ENCODE measurements at regions not wholly inside any gene's neighbourhood (a gene's known extent, or its start where the extent isn't known, plus 50 kb on each side); places are given as distances from the start of the nearest gene placed in this dataset.

DNA sequence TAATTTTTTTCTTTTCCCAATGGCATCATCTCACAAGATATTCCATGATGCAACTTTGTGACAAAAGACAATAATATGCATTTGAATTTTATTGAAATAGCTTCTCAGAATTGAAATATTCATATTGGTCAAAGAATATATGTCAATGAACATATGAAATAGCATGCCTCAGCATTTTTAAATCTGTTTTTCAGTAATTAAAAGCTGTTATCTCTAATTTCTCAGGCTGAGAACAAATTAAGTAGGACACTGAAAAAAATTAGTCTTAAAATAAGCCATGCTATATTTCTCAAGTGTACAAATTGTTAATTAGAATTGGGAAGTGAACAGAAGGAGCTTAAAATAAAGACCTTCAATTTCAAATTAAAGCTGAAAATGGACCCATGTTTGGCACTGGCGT is 570.1 kb downstream of the MFSD1 start (continued):
- TF ChIP-seq, protein P1, sequence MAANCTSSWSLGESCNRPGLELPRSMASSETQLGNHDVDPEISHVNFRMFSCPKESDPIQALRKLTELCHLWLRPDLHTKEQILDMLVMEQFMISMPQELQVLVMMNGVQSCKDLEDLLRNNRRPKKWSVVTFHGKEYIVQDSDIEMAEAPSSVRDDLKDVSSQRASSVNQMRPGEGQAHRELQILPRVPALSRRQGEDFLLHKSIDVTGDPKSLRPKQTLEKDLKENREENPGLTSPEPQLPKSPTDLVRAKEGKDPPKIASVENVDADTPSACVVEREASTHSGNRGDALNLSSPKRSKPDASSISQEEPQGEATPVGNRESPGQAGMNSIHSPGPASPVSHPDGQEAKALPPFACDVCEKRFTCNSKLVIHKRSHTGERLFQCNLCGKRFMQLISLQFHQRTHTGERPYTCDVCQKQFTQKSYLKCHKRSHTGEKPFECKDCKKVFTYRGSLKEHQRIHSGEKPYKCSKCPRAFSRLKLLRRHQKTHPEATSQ (tag by site-specific recombination; IDR thresholded peaks at IDR 0.05), result no peak
- no peak for TF ChIP-seq ZNF132 (tag by site-specific recombination; IDR thresholded peaks at IDR 0.05; ENCODE audit: borderline replicate concordance)
- no peak for TF ChIP-seq ZNF16 (tag by site-specific recombination; IDR thresholded peaks at IDR 0.05; ENCODE audit: low read depth)
- TF ChIP-seq, protein P2, sequence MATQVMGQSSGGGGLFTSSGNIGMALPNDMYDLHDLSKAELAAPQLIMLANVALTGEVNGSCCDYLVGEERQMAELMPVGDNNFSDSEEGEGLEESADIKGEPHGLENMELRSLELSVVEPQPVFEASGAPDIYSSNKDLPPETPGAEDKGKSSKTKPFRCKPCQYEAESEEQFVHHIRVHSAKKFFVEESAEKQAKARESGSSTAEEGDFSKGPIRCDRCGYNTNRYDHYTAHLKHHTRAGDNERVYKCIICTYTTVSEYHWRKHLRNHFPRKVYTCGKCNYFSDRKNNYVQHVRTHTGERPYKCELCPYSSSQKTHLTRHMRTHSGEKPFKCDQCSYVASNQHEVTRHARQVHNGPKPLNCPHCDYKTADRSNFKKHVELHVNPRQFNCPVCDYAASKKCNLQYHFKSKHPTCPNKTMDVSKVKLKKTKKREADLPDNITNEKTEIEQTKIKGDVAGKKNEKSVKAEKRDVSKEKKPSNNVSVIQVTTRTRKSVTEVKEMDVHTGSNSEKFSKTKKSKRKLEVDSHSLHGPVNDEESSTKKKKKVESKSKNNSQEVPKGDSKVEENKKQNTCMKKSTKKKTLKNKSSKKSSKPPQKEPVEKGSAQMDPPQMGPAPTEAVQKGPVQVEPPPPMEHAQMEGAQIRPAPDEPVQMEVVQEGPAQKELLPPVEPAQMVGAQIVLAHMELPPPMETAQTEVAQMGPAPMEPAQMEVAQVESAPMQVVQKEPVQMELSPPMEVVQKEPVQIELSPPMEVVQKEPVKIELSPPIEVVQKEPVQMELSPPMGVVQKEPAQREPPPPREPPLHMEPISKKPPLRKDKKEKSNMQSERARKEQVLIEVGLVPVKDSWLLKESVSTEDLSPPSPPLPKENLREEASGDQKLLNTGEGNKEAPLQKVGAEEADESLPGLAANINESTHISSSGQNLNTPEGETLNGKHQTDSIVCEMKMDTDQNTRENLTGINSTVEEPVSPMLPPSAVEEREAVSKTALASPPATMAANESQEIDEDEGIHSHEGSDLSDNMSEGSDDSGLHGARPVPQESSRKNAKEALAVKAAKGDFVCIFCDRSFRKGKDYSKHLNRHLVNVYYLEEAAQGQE (tag by site-specific recombination; IDR thresholded peaks at IDR 0.05), result no peak
- TF ChIP-seq ZNF549 (tag by site-specific recombination; IDR thresholded peaks at IDR 0.05), result no peak

DNA sequence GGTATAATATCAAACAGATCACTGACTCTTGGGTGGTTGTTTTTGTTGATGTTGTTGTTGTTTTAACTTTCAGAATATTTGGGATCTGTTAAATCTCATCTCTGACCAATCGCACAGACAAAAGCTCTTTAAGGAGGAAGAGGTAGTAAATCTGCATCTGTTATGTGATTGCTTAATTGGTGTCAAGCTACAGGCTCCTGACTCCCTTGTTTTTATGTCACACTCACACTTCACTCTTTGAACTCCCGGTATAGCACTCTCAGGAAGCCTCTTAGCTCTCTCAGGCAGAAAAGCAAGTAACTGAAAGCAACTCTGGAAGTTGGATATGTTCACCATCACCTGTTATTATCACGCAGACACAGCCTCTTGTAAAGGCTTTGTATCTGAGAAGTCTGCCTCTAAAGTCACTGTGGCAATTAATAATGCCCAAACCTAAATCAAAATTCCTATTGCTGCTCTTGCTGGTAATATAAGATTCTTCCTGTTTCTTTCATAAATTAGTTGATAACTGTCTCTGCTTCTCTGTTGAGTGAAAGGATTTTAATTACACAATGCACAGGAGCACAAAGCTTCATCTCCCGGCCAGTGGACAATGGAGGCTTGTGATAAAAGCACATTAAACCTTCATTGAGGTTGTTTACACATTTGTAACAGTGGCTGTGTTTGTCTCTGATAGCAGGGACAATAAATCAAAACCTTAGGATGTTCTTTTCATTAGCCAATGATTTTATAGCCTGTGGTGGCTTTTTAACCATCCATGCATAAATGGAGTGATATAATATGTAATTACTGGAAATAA is 576.7 kb downstream of the MFSD1 start:
- no peak overlapping the region for H3K27ac ChIP-seq (ENCODE audit: extremely low read depth, low read depth, low read length)
- ChIA-PET CTCF (interaction anchor here (0.5 to 0.6 kb wide), 3 partner anchors 88 to 684 kb away, joined by 3 to 5 read pairs (median 3); no protein-coding TSS in a partner anchor), POLR2A (no interaction called here)
- H3K4me3 ChIP-seq (ENCODE audit: low read depth, low read length), result no peak overlapping the region
- H3K36me3 ChIP-seq (ENCODE audit: control insufficient read depth in 2 of 2, insufficient read depth in 1 of 2, low read length in 2 of 2), result no peaks in the 10 kb centered on the region
- TF ChIP-seq ZNF354C (tag by site-specific recombination; IDR thresholded peaks at IDR 0.05; ENCODE audit: borderline replicate concordance, low read depth) (no peak), TCF7L2 (IDR thresholded peaks at IDR 0.05; ENCODE audit: borderline replicate concordance, low read depth, low read length) (no peak), ZNF433 (tag by site-specific recombination; IDR thresholded peaks at IDR 0.05; ENCODE audit: low read depth) (no peak), ZNF677 (tag by site-specific recombination; IDR thresholded peaks at IDR 0.05) (no peak), FEZF1 (tag by site-specific recombination; IDR thresholded peaks at IDR 0.05) (peak; percentile 65), WT1 (tag by site-specific recombination; IDR thresholded peaks at IDR 0.05) (peak; percentile 59), BCL11A (tag by site-specific recombination; IDR thresholded peaks at IDR 0.05; ENCODE audit: low read depth) (no peak)
- TF ChIP-seq, protein P3, sequence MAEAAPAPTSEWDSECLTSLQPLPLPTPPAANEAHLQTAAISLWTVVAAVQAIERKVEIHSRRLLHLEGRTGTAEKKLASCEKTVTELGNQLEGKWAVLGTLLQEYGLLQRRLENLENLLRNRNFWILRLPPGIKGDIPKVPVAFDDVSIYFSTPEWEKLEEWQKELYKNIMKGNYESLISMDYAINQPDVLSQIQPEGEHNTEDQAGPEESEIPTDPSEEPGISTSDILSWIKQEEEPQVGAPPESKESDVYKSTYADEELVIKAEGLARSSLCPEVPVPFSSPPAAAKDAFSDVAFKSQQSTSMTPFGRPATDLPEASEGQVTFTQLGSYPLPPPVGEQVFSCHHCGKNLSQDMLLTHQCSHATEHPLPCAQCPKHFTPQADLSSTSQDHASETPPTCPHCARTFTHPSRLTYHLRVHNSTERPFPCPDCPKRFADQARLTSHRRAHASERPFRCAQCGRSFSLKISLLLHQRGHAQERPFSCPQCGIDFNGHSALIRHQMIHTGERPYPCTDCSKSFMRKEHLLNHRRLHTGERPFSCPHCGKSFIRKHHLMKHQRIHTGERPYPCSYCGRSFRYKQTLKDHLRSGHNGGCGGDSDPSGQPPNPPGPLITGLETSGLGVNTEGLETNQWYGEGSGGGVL (tag by site-specific recombination; IDR thresholded peaks at IDR 0.05), result no peak
- H3K4me1 ChIP-seq (ENCODE audit: control insufficient read depth, insufficient read depth, low read length), result 0 out of 2 replicates have a peak, but pooled peaks cover 3% of the 10 kb centered on the region
- H3K9me3 ChIP-seq (ENCODE audit: control insufficient read depth, insufficient read depth, low read depth, low read length), result no peaks in the 10 kb centered on the region

DNA sequence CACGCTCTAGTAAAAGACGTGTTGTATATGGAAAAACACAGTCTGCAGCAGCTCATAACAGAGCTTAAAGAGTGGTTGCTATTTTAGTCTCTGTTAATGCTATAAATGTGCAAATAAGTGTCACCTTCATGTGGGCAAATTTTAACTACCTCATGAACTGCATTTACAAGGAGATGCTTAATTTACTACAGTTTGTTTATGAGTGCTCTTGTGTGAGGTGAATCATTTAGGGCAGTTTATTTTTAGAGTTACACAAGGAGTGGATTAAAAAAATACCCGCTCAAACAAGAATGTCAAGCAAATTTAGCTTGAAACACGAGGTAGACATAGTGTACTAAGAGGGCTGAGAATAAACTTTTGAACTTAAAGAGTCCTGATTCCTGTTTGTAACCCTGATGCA is 579.0 kb downstream of the MFSD1 start:
- H3K36me3 ChIP-seq (ENCODE audit: control insufficient read depth in 2 of 2, insufficient read depth in 1 of 2, low read length in 2 of 2), result no peaks in the 10 kb centered on the region
- CTCF ChIA-PET, result interaction anchor here (0.6 kb wide), 2 partner anchors 229 to 1542 kb away, joined by 3 to 4 read pairs; no protein-coding TSS in a partner anchor
- POLR2A ChIA-PET, result no interaction called here

More for the DNA sequence above, 579.0 kb downstream of the MFSD1 start:
- H3K4me1 ChIP-seq (ENCODE audit: control insufficient read depth, insufficient read depth, low read length), result 0 out of 2 replicates have a peak, but pooled peaks cover 3% of the 10 kb centered on the region
- no peak overlapping the region for H3K27ac ChIP-seq (ENCODE audit: extremely low read depth, low read depth, low read length)
- no peak overlapping the region for H3K4me3 ChIP-seq (ENCODE audit: low read depth, low read length)
- TF ChIP-seq ZFP41 (tag by site-specific recombination; IDR thresholded peaks at IDR 0.05; ENCODE audit: borderline replicate concordance) (no peak), OVOL3 (tag by site-specific recombination; IDR thresholded peaks at IDR 0.05) (no peak)
- TF ChIP-seq, protein P4, sequence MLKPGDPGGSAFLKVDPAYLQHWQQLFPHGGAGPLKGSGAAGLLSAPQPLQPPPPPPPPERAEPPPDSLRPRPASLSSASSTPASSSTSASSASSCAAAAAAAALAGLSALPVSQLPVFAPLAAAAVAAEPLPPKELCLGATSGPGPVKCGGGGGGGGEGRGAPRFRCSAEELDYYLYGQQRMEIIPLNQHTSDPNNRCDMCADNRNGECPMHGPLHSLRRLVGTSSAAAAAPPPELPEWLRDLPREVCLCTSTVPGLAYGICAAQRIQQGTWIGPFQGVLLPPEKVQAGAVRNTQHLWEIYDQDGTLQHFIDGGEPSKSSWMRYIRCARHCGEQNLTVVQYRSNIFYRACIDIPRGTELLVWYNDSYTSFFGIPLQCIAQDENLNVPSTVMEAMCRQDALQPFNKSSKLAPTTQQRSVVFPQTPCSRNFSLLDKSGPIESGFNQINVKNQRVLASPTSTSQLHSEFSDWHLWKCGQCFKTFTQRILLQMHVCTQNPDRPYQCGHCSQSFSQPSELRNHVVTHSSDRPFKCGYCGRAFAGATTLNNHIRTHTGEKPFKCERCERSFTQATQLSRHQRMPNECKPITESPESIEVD (tag by site-specific recombination; IDR thresholded peaks at IDR 0.05), result peak; percentile 16; the same call in 1 of the 2 replicates
- TF ChIP-seq, protein P2 (tag by site-specific recombination; IDR thresholded peaks at IDR 0.05), result no peak
- no peaks in the 10 kb centered on the region for H3K9me3 ChIP-seq (ENCODE audit: control insufficient read depth, insufficient read depth, low read depth, low read length)

Measured in HEK293 (cell line).